Activated naive CD4-positive, alpha-beta T cell treated with anti-CD3 and anti-CD28 coated beads, Interleukin-2, amount 50 U/mL, for 24 hours (primary cell): ENCODE measurements at regions not wholly inside any gene's neighbourhood (a gene's known extent, or its start where the extent isn't known, plus 50 kb on each side); places are given as distances from the start of the nearest gene placed in this dataset.

Source experiments
- H3K27ac Mint-ChIP-seq: one replicate; pipeline ENCODE4 v1.8.0; 2021; ENCODE audit warnings: mild to moderate bottlenecking, mixed read lengths
- H3K27me3 Mint-ChIP-seq: one replicate; pipeline ENCODE4 v1.8.0; 2021; ENCODE audit warnings: mixed read lengths
- H3K36me3 Mint-ChIP-seq: one replicate; pipeline ENCODE4 v1.8.0; 2021; ENCODE audit warnings: mixed read lengths
- H3K4me1 Mint-ChIP-seq: one replicate; pipeline ENCODE4 v1.8.0; 2021; ENCODE audit warnings: mixed read lengths
- H3K4me3 Mint-ChIP-seq: one replicate; pipeline ENCODE4 v1.8.0; 2021; ENCODE audit warnings: mild to moderate bottlenecking, mixed read lengths
- H3K9me3 Mint-ChIP-seq: one replicate; pipeline ENCODE4 v1.8.0; 2021; ENCODE audit warnings: mixed read lengths

GRCh38 chr11:79739591-79739990 lies 298.8 kb upstream of the TENM4 start:
- no peak overlapping the region for H3K4me3 Mint-ChIP-seq

GRCh38 chr11:79727221-79727620 lies 286.4 kb upstream of the TENM4 start:
- H3K4me1 Mint-ChIP-seq, result no peaks in the 10 kb centered on the region
- H3K27me3 Mint-ChIP-seq, result no peaks in the 10 kb centered on the region
- H3K9me3 Mint-ChIP-seq, result no peaks in the 10 kb centered on the region
- no peaks in the 10 kb centered on the region for H3K36me3 Mint-ChIP-seq
- H3K4me3 Mint-ChIP-seq, result no peak overlapping the region
- no peak overlapping the region for H3K27ac Mint-ChIP-seq

More at GRCh38 chr11:79739591-79739990, 298.8 kb upstream of the TENM4 start:
- Mint-ChIP-seq H3K9me3 (no peaks in the 10 kb centered on the region), H3K27me3 (no peaks in the 10 kb centered on the region), H3K36me3 (no peaks in the 10 kb centered on the region), H3K27ac (no peak overlapping the region), H3K4me1 (no peaks in the 10 kb centered on the region)

- Mint-ChIP-seq H3K4me1 (no peaks in the 10 kb centered on the region), H3K4me3 (no peak overlapping the region), H3K27ac (no peak overlapping the region), H3K9me3 (peaks cover 9% of the 10 kb centered on the region), H3K27me3 (no peaks in the 10 kb centered on the region), H3K36me3 (peaks cover 2% of the 10 kb centered on the region)
These were observed 279.3 kb upstream of the TENM4 start for GRCh38 chr11:79720115-79720514.

- H3K9me3 Mint-ChIP-seq, result peaks cover 6% of the 10 kb centered on the region
- no peaks in the 10 kb centered on the region for H3K4me1 Mint-ChIP-seq
- H3K27me3 Mint-ChIP-seq, result no peaks in the 10 kb centered on the region
- no peaks in the 10 kb centered on the region for H3K36me3 Mint-ChIP-seq
- H3K4me3 Mint-ChIP-seq, result no peak overlapping the region
- no peak overlapping the region for H3K27ac Mint-ChIP-seq
These were observed 267.6 kb upstream of the TENM4 start for GRCh38 chr11:79708319-79708932.

GRCh38 chr11:79705648-79706047 lies 264.8 kb upstream of the TENM4 start:
- Mint-ChIP-seq H3K27me3 (peaks cover 2% of the 10 kb centered on the region), H3K4me1 (no peaks in the 10 kb centered on the region), H3K36me3 (no peaks in the 10 kb centered on the region), H3K4me3 (no peak overlapping the region), H3K9me3 (peaks cover 13% of the 10 kb centered on the region), H3K27ac (no peak overlapping the region)

- no peak overlapping the region for H3K27ac Mint-ChIP-seq
- H3K9me3 Mint-ChIP-seq, result peaks cover 13% of the 10 kb centered on the region
- H3K4me3 Mint-ChIP-seq, result no peak overlapping the region
- peaks cover 2% of the 10 kb centered on the region for H3K27me3 Mint-ChIP-seq
- no peaks in the 10 kb centered on the region for H3K36me3 Mint-ChIP-seq
- no peaks in the 10 kb centered on the region for H3K4me1 Mint-ChIP-seq
These were observed 261.5 kb upstream of the TENM4 start for GRCh38 chr11:79702303-79702702.

- H3K4me3 Mint-ChIP-seq, result no peak overlapping the region
- peaks cover 2% of the 10 kb centered on the region for H3K27me3 Mint-ChIP-seq
- no peak overlapping the region for H3K27ac Mint-ChIP-seq
- H3K4me1 Mint-ChIP-seq, result no peaks in the 10 kb centered on the region
- peaks cover 13% of the 10 kb centered on the region for H3K9me3 Mint-ChIP-seq
- H3K36me3 Mint-ChIP-seq, result no peaks in the 10 kb centered on the region
These were observed 258.4 kb upstream of the TENM4 start for GRCh38 chr11:79699246-79699645.

GRCh38 chr11:79697905-79698304 lies 257.1 kb upstream of the TENM4 start:
- Mint-ChIP-seq H3K4me3 (no peak overlapping the region), H3K27ac (no peak overlapping the region), H3K4me1 (no peaks in the 10 kb centered on the region), H3K27me3 (peaks cover 1% of the 10 kb centered on the region), H3K36me3 (no peaks in the 10 kb centered on the region), H3K9me3 (peaks cover 8% of the 10 kb centered on the region)

- no peaks in the 10 kb centered on the region for H3K4me1 Mint-ChIP-seq
- no peak overlapping the region for H3K4me3 Mint-ChIP-seq
- H3K36me3 Mint-ChIP-seq, result no peaks in the 10 kb centered on the region
- H3K27me3 Mint-ChIP-seq, result no peaks in the 10 kb centered on the region
- no peaks in the 10 kb centered on the region for H3K9me3 Mint-ChIP-seq
- H3K27ac Mint-ChIP-seq, result no peak overlapping the region
These were observed 253.5 kb upstream of the TENM4 start for GRCh38 chr11:79694368-79694767.

GRCh38 chr11:79691445-79691844 lies 250.6 kb upstream of the TENM4 start:
- H3K9me3 Mint-ChIP-seq, result no peaks in the 10 kb centered on the region
- H3K27me3 Mint-ChIP-seq, result peaks cover 2% of the 10 kb centered on the region
- H3K4me3 Mint-ChIP-seq, result no peak overlapping the region
- no peak overlapping the region for H3K27ac Mint-ChIP-seq
- H3K4me1 Mint-ChIP-seq, result no peaks in the 10 kb centered on the region
- no peaks in the 10 kb centered on the region for H3K36me3 Mint-ChIP-seq

- H3K4me1 Mint-ChIP-seq, result no peaks in the 10 kb centered on the region
- H3K4me3 Mint-ChIP-seq, result no peak overlapping the region
- H3K27ac Mint-ChIP-seq, result no peak overlapping the region
- H3K36me3 Mint-ChIP-seq, result no peaks in the 10 kb centered on the region
- H3K27me3 Mint-ChIP-seq, result peaks cover 2% of the 10 kb centered on the region
- no peaks in the 10 kb centered on the region for H3K9me3 Mint-ChIP-seq
These were observed 246.0 kb upstream of the TENM4 start for GRCh38 chr11:79686703-79687419.

- Mint-ChIP-seq H3K4me1 (no peaks in the 10 kb centered on the region), H3K27me3 (peaks cover 2% of the 10 kb centered on the region), H3K9me3 (peaks cover 6% of the 10 kb centered on the region), H3K27ac (no peak overlapping the region), H3K4me3 (no peak overlapping the region), H3K36me3 (no peaks in the 10 kb centered on the region)
These were observed 243.1 kb upstream of the TENM4 start for GRCh38 chr11:79683930-79684329.

- H3K4me3 Mint-ChIP-seq, result no peak overlapping the region
- no peak overlapping the region for H3K27ac Mint-ChIP-seq
- H3K36me3 Mint-ChIP-seq, result no peaks in the 10 kb centered on the region
- H3K4me1 Mint-ChIP-seq, result no peaks in the 10 kb centered on the region
- H3K9me3 Mint-ChIP-seq, result peaks cover 10% of the 10 kb centered on the region
- H3K27me3 Mint-ChIP-seq, result no peaks in the 10 kb centered on the region
These were observed 238.1 kb upstream of the TENM4 start for GRCh38 chr11:79678780-79679452.

GRCh38 chr11:79676396-79676795 lies 235.6 kb upstream of the TENM4 start:
- Mint-ChIP-seq H3K4me3 (no peak overlapping the region), H3K9me3 (peaks cover 10% of the 10 kb centered on the region), H3K27ac (no peak overlapping the region), H3K27me3 (no peaks in the 10 kb centered on the region), H3K4me1 (no peaks in the 10 kb centered on the region), H3K36me3 (no peaks in the 10 kb centered on the region)

GRCh38 chr11:79675081-79675480 lies 234.3 kb upstream of the TENM4 start:
- H3K27ac Mint-ChIP-seq, result no peak overlapping the region
- no peaks in the 10 kb centered on the region for H3K36me3 Mint-ChIP-seq
- H3K4me1 Mint-ChIP-seq, result no peaks in the 10 kb centered on the region
- peaks cover 4% of the 10 kb centered on the region for H3K9me3 Mint-ChIP-seq
- H3K4me3 Mint-ChIP-seq, result no peak overlapping the region
- H3K27me3 Mint-ChIP-seq, result no peaks in the 10 kb centered on the region

- Mint-ChIP-seq H3K4me3 (no peak overlapping the region), H3K36me3 (no peaks in the 10 kb centered on the region), H3K27ac (no peak overlapping the region), H3K9me3 (no peaks in the 10 kb centered on the region), H3K27me3 (no peaks in the 10 kb centered on the region), H3K4me1 (no peaks in the 10 kb centered on the region)
These were observed 232.0 kb upstream of the TENM4 start for GRCh38 chr11:79672786-79673185.
